HG03378 (cell line): ENCODE measurements at regions not wholly inside any gene's neighbourhood (a gene's known extent, or its start where the extent isn't known, plus 50 kb on each side); places are given as distances from the start of the nearest gene placed in this dataset.
"Not testable (repeated sequence)": the region's sequence is repeated elsewhere in the genome, so short reads cannot be mapped to it uniquely, and the experiment has no call there.

Source experiments
- ATAC-seq: cut with Tn5 transposase; IDR thresholded peaks from one replicate; pipeline ENCODE4 v1.9.1; 2021; ENCODE audit warnings: mild to moderate bottlenecking, moderate library complexity; ENCODE audit not compliant: unreplicated experiment

DNA sequence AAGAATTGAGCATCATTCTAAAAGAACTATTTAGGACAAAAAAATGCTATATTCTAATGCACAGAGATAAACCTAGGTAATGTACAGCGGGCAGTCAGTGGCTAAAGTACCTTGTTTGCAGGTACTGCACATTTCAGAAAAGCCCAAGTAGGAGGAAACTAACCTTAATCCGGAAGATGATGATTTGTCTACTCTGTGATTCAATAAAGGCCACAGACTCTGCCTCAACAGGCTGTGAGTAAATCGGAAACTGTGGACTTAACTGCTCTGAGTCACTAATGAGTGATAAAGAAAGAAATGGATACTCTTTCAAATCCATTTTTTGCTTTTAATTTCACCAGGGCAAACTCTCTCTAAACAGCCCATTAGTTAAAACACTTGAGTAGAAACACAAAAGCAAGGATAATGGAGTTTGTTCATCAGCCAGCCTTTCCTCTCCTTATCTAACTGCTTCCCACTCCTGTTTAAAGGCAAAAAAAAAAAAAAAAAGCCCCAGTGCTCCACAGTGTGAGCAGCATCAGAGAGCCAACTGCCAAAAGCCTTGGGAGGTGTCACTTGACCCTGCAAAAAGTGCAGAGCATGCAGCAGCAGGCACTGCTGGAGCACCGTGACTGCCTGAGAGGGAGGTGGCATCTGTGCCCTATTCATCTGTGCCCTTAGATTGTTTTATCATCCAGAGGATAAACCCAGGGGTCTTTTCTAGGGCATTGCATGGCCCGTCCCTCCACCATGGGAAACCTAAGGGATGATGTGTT lies 187.7 kb downstream of the SATB1 start:
- peak; percentile 96 for ATAC-seq

DNA sequence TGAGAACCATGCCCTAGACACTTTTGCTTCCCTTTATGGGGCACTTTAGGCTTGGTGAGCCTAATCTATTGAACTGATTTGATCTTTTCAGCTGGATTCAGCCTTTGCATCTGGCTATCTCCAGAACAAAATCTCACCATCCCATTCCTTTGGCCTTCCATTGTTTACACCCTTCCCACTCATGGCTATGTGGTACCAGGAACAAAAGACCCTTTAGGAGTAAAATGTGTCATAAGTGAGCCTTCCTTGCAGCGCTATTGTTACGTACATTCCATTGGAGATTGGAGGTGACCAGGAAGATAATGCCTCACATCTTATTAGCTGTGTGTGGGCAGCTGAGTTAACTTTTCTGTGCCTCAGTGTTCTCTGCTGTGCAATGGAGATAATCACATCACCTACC lies 188.4 kb downstream of the SATB1 start:
- no peak for ATAC-seq

DNA sequence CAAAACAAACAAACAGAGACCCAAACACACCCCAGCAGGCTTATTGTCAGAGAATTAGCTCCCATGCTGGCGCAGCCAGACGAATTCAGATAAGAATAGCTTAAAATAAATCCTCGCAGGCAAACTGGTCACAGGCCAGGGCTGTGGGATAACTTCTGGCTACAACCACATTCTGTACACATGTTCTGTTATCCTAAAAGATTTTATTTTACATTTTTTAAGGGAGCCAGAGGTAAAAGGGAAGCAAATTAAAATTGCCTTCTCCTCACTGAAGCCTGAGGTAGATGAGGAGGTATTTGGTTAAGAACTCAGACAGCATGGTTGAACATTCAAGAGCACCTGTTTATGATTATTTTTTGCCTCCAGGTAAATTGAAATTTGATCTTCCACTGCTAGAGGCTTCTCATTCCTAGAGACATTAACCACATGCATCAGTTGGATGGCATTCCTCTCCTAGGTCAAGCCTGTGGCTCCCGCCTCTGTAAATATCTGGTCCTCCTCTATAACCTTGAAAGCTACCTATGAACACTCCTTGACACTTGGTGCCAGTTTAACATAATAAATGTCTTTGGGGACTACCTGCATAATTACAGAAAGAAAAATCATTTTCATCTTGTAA lies 190.3 kb downstream of the SATB1 start:
- no peak for ATAC-seq

DNA sequence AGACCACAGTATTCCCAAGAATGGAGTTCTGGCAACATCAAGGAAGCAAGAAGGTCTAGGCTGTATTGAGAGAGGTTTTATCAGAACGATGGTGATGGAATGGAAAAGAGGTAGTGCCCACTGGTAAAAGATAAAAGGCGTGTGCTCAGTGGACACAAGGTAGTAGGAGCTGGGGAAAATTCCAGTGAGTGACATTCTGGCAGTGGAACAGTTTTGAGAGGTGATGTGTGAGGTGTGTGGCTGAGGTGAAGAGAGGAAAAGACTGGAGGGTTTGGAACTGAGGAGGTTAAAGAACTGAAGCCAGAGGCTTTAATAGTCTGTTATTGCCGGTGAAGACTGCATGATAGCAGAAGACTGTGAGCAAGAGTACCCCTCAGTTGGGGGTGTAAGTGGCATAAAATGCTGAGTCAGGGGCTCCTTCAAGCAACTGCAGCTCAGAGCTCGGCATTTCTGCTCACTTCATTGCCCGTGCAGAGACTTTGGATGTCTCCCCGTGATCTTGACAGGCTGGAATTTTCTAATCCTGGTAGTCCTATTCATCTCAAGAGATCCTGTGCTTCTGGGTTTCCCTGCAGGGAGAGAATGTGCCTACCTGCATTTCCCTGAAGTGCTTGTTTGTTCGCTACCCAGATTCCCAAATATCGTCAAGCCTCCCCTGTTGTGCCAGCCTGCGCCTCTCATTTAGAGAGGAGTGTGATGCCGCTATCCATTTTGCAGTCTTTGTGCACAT lies 191.0 kb downstream of the SATB1 start:
- ATAC-seq: no peak

DNA sequence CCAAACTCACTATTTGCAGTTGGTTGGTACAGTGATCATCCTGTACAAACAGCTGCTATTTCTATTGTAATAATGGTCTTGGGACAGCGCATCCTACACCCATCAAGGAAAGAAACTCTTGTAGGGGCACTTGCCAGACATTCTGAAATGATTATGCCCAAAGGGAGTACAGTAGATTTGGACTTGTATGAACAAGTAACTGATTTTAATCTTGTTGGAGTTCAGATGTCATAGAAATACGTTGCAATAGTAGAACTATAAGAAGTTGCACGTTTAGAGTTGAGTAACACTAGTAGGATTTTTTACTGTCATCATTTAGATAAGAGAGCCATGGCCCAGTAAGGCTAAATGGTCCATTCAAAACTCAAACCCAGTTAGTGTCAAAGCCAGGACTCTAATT lies 192.8 kb downstream of the SATB1 start:
- no peak for ATAC-seq

DNA sequence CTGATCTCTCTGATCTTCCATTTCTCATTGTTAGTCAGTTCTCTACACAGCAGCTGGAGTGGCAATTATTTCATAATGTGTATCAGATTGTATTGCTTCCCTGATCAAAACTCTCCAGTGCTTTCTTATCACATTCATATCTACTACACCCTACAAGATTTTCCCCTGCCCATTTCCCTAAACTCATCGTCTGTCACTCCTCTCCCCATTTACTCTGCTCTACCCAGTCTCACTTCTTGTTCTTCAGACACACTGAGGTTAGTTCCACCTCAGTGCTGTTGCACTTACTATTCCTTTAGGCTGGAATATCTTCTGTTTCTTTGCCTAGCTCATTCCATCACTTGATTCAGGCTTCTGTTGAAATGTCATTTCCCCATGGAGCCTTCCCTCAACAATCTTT lies 197.1 kb downstream of the SATB1 start:
- ATAC-seq: no peak

DNA sequence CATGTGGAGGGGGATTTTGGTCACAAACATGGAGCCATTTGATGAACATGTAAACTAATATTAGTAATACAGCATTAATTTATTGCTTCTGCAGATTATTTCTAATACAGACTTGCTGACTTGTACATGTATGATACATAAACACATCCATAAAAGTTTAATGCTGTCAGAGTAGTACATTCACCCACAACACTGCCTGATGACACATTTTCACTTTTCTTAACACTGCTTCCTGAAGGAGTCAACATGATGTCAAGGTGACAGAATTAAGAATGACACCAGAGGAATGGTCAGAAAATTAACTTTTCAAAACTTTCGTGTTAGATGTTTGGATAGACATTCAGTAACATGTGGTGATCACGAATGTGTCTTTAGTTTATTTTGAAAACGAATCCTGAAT lies 199.4 kb downstream of the SATB1 start:
- ATAC-seq: no peak

DNA sequence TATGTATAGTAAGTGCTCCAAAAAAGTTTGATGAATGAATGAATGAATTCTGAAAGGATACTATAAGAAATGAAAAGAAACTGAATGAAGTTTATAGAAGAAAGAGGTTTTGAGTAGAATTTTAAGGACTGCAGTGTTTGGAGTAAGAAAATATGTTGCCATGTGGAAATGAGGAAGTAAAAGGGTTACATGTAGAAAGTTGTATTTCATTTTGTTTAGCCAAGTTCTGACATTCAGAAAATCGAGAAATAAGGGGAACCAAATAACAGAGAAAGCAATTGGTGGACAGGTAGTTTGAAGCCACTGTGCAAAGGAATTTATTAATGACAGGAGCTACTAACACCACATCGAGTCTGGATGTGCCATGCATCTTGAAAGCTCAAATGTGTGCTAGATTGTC lies 200.7 kb downstream of the SATB1 start:
- no peak for ATAC-seq

DNA sequence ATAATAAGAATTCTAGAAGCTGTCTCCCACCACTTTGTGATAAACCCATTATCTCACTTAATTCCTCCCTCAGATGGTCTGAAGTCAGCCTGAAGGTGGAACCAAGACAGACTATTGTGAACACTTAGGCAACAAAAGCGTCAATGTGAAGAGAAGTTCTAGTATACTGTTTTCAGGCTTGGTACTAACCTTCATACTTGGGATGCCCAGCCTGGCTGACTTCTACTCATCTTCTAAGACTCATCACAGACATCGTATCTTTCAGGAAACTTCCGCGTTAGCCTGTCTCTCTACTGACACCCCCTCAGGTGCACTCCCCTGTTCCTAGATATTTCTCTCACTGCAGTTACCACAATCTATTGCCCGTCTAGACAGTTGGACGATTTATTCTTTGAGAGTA lies 201.2 kb downstream of the SATB1 start:
- ATAC-seq: peak; percentile 39

DNA sequence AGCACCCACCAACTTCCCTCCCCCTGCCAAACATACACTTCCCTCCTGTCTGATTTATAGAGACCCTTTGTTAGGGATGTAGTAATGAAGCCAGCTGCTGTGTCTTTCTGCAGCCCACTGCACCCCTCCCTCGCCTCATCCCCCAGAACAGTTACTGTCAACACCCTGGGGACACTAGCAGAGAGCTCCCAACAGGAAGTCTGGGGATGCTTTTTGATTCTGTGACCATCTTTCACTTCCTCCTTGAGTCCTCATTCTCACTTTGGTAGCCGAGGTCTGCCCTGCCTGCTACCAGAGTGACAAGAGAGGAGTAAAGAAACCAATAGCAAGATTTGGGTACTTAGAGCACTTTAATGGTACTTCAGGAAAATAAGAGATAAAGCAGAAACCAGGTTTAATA lies 201.6 kb downstream of the SATB1 start:
- peak; percentile 99 for ATAC-seq

DNA sequence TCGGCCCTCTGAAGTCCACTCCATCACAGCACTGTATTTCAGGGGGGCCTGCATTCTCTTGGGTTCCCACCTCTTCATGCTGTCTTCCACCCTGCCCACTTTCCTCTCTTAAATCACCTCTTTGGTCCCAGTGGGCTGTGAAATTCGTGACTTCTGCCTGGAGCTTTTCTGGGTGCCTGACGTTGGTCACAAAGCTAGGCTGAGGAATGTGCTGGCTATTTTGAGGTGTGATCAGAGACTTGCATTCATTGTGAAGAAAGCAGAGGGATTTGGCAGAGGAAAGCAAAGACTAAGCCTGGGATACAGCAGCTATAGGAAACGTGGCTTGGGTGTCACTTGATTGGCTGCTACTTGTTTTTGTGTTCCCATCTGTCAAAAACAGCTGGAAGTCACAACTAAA lies 202.5 kb downstream of the SATB1 start:
- ATAC-seq: no peak

DNA sequence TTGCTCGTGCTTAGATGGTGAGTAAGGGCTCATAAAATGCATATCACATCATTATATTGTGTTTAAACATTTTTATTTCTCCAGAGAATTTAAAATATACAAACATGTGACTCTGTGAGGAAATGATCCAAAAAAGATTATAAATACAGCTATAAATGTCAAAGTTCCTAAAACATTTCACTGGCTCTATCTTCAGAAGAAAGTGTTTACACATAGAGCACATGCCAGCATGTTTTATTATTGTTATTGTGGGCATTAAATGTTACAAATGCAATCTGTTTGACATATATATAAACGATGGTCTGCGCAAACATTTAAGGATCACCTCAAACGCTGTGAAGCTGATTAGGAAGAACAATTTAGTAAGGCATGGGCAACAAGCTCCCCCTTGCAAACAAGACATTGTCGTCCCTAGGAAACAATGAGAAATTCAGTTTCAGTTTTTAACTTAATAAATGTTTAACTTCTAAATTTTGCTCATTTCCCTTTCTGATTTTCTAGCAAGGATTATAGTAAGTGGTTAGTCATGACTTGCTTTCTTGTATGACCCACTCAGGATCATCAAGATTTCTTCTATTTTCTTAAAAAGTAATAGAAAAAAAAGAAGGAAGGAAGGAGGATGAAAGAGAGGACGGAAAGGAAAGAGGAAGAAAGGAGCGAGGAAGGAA lies 207.5 kb downstream of the SATB1 start:
- ATAC-seq: peak; percentile 70

DNA sequence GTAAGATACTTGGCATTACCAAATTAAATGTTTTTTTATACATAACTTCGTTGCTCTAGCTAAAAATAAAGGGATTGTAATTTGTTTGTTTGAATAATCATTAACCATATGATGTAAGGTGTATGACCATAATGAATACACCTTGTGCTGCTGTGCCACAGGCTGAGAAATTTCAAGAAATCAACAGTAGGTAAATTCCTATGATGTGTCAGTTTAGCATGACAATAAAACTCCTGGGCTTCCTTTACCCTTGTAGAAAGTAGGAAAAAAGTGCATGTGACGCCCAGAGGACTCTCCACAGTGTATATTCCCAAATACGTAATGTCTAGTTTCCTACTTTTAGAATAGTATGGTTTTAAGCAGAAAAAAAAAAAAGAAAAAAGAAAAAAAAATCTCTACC lies 208.1 kb downstream of the SATB1 start:
- no peak for ATAC-seq

DNA sequence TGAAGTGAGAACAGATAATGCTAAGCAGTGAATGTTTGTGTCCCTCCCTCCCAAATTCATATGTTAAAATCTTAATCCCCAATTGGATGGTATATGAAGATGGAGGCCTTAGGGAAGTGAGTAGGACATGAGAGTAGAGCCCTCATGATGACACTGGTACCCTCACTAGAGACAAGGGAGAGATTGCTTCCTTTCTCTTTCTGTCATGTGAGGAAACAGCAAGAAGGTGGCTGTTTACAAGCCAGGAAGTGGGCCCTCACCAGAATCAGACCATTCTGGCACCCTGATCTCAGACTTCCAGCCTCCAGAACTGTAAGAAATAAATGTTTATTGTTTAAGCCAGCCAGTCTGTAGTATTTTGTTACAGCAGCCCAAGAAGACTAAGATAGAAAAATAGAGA lies 209.5 kb downstream of the SATB1 start:
- ATAC-seq: no peak

DNA sequence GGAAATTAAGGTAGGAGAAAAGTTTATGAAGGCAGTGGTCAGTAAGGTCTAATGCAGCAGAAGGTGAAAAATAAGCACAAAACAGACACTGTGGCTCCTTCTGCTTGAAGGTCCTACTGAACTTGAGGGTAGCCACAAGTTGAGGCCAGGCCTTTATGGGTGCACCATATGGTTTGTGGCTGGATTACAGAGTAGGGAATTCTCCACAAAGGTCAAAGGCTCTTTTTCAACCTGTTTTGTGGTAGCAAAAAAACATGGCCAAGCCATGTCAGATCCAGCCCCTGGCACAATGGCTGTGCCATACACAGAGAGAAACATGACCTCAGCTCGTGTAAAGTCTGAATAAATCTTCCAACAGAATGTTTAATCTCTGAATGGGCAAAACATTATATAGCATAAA lies 214.0 kb downstream of the SATB1 start:
- no peak for ATAC-seq

DNA sequence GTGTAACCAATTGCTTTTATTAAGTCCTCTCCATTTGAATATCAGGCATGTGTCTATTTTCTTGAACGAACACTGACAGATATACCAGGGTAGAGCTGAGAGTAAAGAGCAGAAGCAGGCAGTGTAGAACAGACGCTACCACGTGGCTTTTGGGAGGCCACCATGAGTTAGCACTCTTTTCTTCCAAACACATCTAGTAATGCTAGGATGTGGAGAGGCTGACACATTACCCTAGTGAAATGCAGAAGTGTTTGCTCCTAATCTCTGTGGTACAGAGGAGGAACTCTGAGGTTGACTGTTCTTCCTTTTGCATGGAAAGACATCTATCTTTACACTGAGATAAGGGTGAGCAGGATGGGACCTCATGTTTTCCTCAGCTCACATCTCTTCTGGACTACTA lies 216.3 kb downstream of the SATB1 start:
- no peak for ATAC-seq

DNA sequence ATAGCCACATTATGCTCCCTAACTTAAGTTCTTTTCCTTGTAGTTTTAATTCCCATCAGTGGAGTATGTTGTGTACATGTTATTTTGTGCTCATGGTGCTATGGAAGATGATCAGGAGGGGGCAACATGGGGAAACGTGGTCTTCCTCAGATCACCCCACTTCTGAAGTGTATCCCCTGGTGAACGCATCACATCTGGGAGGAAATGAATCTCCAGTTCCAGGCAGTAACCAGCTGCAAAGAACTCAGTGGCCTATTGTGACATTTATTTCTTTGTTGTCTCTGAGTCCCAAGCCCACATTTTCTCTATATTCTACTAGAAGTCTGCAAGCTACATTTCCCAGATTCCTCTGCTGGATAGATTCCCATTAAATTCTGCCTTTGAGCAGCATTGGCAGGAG lies 217.0 kb downstream of the SATB1 start:
- ATAC-seq: no peak

DNA sequence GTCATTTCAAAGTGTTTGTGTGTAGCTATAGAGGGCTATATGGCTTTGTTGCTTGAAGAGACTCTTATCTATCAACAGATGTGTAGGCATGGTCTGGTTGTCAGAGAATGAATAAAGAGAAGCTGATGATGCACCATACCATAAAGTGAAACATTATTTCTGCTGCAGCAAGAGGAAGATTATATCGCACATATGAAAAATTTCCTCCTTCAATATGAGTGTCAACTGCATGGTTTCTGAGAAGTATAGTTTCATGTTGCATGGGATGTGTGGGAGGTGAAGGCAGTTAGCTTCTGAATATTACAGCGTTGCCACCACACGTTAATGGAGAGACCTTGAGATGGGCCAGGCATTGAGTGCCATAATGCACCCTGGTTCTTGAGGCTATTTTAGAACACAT lies 217.9 kb downstream of the SATB1 start:
- no peak for ATAC-seq

DNA sequence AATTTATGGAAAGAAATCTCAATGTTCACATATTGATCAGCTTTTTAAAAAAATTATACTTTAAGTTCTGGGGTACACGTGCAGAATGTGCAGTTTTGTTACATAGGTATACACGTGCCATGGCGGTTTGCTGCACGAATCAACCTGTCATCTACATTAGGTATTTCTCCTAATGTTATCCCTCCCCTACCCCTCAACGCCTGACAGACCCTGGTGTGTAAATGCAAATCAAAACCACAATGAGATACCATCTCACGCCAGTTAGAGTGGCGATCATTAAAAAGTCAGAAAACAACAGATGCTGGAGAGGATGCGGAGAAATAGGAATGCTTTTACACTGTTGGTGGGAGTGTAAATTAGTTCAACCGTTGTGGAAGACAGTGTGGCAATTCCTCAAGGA lies 219.4 kb downstream of the SATB1 start:
- ATAC-seq: not testable (repeated sequence)

DNA sequence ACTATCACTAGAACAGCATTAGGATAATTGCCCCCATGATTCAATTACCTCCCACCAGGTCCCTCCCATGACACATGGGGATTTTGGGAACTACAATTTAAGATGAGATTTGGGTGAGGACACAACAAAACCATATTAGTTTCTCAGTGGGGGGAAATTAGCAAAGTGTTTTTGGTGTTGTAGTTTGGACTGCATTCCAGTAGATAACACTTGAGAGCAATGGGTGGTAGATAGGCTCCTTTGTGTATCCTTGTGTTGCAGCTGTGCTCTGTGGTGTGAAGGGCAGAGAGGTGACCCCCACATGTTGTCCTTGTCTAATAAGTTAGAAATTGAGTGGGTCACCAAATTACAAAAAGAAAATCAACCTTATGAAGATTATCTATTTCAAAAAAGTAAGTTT lies 223.8 kb downstream of the SATB1 start:
- ATAC-seq: no peak

DNA sequence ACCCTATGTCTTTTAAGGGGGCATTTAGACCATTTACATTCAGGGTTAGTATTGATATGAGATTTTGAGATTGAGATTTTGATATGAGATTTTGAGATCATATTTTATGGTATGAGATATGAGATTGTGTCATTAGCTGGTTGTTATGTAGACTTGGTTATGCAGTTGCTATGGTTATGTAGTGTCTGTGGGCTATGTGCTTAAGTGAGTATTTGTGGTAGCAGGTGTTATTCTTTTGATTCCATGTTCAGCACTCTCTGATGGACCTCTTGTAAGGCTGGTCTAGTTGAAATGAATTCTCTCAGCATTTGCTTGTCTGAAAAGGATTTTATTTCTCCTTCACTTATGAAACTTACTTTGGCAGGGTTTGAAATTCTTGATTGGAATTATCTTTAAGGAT lies 225.4 kb downstream of the SATB1 start:
- ATAC-seq: no peak

DNA sequence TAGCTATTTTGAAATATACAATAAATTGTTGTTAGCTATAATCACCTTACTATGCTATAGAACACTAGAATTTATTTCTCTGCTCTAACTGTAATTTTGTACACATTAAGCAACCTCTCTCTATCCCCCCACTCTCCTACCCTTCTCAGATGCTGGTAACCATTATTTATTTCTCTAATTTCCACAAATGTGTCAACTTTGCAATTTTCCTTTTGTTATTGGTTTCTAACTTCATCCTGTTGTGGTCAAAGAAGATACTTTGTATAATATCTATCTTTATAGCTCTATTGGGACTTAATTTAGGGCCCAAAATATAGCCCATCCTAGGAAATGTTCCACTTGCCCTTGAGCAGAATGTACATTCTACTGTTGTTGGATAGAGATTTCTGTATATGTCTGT lies 229.3 kb downstream of the SATB1 start:
- no peak for ATAC-seq
